OCI-LY3 (cell line): ENCODE measurements at regions not wholly inside any gene's neighbourhood (a gene's known extent, or its start where the extent isn't known, plus 50 kb on each side); places are given as distances from the start of the nearest gene placed in this dataset.

Experiments
- EZH2phosphoT487 ChIP-seq: fragments of 200-600 bp; shearing (Covaris generic); IDR thresholded peaks from 2 replicates; pipeline ENCODE4 v1.6.1; 2018; ENCODE audit warnings: antibody characterized with exemption, mixed run types, low read depth
- TF ChIP-seq, protein P1 (sequence below): fragments of 200-600, 300-600 bp; sonication (generic); IDR thresholded peaks from 2 replicates; pipeline ENCODE4 v1.5.1; 2014; ENCODE audit warnings: antibody characterized with exemption, low read length, low read depth

DNA sequence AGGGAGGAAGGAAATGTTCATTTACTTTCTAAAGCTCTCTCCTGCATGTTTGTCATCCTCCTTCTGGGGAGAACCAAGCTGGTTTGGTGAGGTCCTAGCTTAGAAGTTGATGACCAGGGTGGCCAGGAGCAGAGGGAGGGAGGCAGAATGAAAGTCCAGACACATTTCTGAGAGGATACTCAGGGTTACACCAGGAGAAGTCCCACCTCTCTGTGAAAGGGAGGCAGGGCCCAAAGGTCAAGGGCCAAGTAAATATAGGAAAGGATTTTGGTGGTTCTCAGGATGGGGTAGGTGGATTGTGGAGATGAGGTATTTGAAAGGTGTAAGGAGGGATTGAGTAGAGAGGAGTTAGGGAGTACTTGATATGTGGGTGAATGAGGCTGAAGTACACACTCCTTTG lies 58.0 kb upstream of the FBXO11 start:
- TF ChIP-seq, protein P1, sequence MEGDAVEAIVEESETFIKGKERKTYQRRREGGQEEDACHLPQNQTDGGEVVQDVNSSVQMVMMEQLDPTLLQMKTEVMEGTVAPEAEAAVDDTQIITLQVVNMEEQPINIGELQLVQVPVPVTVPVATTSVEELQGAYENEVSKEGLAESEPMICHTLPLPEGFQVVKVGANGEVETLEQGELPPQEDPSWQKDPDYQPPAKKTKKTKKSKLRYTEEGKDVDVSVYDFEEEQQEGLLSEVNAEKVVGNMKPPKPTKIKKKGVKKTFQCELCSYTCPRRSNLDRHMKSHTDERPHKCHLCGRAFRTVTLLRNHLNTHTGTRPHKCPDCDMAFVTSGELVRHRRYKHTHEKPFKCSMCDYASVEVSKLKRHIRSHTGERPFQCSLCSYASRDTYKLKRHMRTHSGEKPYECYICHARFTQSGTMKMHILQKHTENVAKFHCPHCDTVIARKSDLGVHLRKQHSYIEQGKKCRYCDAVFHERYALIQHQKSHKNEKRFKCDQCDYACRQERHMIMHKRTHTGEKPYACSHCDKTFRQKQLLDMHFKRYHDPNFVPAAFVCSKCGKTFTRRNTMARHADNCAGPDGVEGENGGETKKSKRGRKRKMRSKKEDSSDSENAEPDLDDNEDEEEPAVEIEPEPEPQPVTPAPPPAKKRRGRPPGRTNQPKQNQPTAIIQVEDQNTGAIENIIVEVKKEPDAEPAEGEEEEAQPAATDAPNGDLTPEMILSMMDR = no peak
- TF ChIP-seq EZH2phosphoT487 = no peak
